Ascending aorta (tissue), 2 donors: ENCODE measurements at regions not wholly inside any gene's neighbourhood (a gene's known extent, or its start where the extent isn't known, plus 50 kb on each side); places are given as distances from the start of the nearest gene placed in this dataset.

Source experiments
- DNase-seq, 2 donors: peaks; one replicate each; pipeline ENCODE4 v3.0.0-alpha.2; 2019; ENCODE audit warnings: low spot score in 2 of 2
- H3K27ac ChIP-seq, 2 donors: fragments of 200-600 bp; sonication (generic); one replicate each; pipeline ENCODE4 v1.5.1; 2016 to 2017; ENCODE audit warnings: mild to moderate bottlenecking in 1 of 2
- H3K27me3 ChIP-seq: fragments of 200-600 bp; sonication (generic); one replicate; pipeline ENCODE4 v1.5.1; 2017
- H3K36me3 ChIP-seq, 2 donors: fragments of 200-600 bp; sonication (generic); one replicate each; pipeline ENCODE4 v1.5.1; 2016
- H3K4me1 ChIP-seq, 2 donors: fragments of 200-600 bp; sonication (generic); one replicate each; pipeline ENCODE4 v1.5.1; 2016 to 2017; ENCODE audit warnings: mild to moderate bottlenecking in 1 of 2
- H3K4me3 ChIP-seq, 2 donors: fragments of 200-600 bp; sonication (generic); one replicate each; pipeline ENCODE4 v1.5.1; 2016 to 2017; ENCODE audit warnings: mild to moderate bottlenecking in 1 of 2
- H3K9me3 ChIP-seq, 2 donors: fragments of 200-600 bp; sonication (generic); one replicate each; pipeline ENCODE4 v1.5.1; 2016
- intact Hi-C: fragments of 100-400 bp; cut with DNase I; formaldehyde crosslinking; loops from one replicate; pipeline ENCODE4 v1.15.1; 2023
- TF ChIP-seq, protein P1 (sequence below), 3 experiments: fragments of 200-600 bp in 2 of 3; fragments of 450-650 bp in 1 of 3; sonication (generic) in 2 of 3; IDR thresholded peaks; one replicate each; pipeline ENCODE4 v1.5.1; 2016 to 2019; ENCODE audit warnings: antibody characterized with exemption in 3 of 3, mild to moderate bottlenecking in 1 of 3, moderate library complexity in 1 of 3

DNA sequence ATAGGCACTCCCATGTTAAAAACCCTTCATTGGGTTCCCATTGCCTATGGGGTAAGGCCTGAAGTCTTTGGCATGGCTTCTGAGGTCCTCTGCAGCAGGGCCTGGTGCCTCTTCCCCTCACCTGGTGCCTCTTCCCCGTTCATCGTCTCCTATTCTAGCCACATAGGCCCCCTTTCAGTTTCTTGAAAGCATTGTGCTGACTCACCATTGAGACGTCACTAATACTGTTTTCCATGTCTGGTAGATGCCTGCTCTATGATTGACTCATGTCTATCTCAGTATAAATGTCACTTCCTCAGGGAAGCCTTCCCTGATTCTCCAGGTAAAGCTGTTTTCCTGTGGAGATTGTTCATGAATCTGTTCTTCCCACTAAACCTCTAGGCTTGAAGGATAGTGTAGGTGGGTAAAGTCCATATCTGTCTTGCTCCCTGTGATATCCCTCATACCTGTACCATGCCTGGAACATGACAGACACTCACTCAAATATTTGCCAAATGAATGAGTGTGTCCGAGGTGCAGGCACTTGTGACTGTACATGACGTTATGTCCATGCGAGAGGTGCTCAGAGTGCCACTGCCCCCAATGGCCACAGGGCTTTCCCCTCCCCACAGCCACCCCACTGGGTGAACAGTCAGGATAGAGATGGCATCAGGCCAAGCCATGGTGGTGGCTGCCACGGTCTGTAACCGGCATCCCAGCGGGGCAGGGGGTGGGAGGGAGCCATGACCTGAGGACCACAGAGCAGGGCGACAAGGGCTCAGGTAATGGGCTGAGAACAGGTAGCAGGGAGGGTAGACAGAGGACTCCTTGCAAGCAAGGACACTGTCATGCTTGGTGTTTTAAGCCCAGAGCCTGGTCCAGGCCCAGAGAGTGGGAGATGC lies 85.2 kb upstream of the FAM20A start:
- intact Hi-C loops: no loop called here
- H3K4me1 ChIP-seq: peaks cover 3 to 10% of the 10 kb centered on the region in 2 donors
- H3K27ac ChIP-seq: no peak overlapping the region
- H3K36me3 ChIP-seq: no peaks in the 10 kb centered on the region
- H3K4me3 ChIP-seq: no peak overlapping the region
- TF ChIP-seq, protein P1, sequence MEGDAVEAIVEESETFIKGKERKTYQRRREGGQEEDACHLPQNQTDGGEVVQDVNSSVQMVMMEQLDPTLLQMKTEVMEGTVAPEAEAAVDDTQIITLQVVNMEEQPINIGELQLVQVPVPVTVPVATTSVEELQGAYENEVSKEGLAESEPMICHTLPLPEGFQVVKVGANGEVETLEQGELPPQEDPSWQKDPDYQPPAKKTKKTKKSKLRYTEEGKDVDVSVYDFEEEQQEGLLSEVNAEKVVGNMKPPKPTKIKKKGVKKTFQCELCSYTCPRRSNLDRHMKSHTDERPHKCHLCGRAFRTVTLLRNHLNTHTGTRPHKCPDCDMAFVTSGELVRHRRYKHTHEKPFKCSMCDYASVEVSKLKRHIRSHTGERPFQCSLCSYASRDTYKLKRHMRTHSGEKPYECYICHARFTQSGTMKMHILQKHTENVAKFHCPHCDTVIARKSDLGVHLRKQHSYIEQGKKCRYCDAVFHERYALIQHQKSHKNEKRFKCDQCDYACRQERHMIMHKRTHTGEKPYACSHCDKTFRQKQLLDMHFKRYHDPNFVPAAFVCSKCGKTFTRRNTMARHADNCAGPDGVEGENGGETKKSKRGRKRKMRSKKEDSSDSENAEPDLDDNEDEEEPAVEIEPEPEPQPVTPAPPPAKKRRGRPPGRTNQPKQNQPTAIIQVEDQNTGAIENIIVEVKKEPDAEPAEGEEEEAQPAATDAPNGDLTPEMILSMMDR (IDR thresholded peaks at IDR 0.05): no peak
- no peaks in the 10 kb centered on the region for H3K27me3 ChIP-seq
- no peaks in the 10 kb centered on the region for H3K9me3 ChIP-seq
- DNase-seq: no peak

DNA sequence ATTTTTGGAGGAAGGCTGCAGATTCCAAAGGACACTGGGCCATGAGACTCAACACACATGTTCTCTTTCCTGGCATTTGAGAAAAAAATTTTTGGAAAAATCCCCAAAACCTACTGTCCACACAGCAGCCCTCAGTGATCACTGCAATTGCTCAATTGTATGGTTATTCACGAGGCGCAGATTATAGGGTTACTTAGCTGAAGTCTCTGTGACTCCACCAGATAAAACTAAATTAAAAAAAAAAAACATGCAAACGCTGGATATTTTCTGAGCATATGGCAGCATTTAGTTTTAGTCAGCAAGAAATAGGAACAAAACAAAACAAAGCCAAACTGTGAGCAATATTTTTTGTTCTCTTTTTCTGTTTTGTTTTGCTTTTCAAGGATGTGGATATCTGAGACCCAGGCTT lies 83.8 kb upstream of the FAM20A start:
- H3K27ac ChIP-seq: peak overlapping the region; percentile 65 to 76
- no peak for DNase-seq
- H3K4me3 ChIP-seq: no peak overlapping the region
- TF ChIP-seq, protein P1 (IDR thresholded peaks at IDR 0.05): no peak
- H3K9me3 ChIP-seq: no peaks in the 10 kb centered on the region
- H3K4me1 ChIP-seq: peaks cover 3 to 10% of the 10 kb centered on the region in 2 donors
- no peaks in the 10 kb centered on the region for H3K36me3 ChIP-seq
- no peaks in the 10 kb centered on the region for H3K27me3 ChIP-seq
- intact Hi-C loops: no loop called here

DNA sequence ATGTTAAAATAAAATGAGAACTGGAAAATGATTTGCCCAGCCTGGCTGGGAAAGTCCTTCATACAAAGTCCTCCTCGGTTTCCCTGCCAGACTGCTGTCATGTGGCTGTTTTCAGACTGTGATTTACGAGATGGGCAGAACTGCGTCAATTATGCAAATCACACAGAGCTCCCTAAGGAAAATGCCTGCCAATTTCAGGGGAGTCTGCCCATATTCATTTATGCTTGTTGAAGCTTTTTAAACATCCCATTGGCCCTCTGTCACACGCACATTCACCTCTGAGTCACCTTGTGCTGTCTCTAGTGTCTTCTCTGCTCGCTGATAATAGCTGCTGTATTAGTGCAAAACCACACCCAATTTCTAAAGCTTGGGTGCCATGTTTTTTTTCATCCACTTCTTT lies 81.7 kb upstream of the FAM20A start:
- peak overlapping the region in 1 of 2 donors; percentile 76 for H3K27ac ChIP-seq
- no peak for DNase-seq
- TF ChIP-seq, protein P1 (IDR thresholded peaks at IDR 0.05): no peak
- H3K4me1 ChIP-seq: peaks cover 3 to 10% of the 10 kb centered on the region in 2 donors
- no peak overlapping the region for H3K4me3 ChIP-seq
- H3K27me3 ChIP-seq: no peaks in the 10 kb centered on the region
- H3K9me3 ChIP-seq: no peaks in the 10 kb centered on the region
- no peaks in the 10 kb centered on the region for H3K36me3 ChIP-seq
- intact Hi-C loops: no loop called here

DNA sequence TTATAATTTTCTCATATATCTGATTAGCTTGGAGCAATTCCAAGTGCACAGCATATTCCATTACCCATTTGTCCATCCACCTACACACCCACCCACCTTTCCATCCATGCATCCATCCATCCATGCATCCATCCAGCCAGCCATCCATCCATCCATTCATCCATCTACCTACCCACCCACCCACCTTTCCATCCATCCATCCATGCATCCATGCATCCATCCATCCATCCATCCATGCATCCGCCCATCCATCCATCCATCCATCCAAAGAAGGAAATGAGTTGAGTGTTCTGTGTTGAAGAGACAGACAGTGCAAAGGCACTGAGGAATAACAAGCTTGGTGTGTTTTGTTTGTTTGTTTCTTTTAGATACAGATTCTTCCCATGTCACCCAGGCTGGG lies 78.7 kb upstream of the FAM20A start:
- Histone ChIP-seq H3K27me3 (no peaks in the 10 kb centered on the region), H3K4me3 (no peak overlapping the region), H3K9me3 (no peaks in the 10 kb centered on the region), H3K27ac (no peak overlapping the region), H3K4me1 (peaks cover 3 to 6% of the 10 kb centered on the region in 2 donors), H3K36me3 (no peaks in the 10 kb centered on the region)
- DNase-seq: no peak
- TF ChIP-seq, protein P1 (IDR thresholded peaks at IDR 0.05): no peak
- intact Hi-C loops: no loop called here

DNA sequence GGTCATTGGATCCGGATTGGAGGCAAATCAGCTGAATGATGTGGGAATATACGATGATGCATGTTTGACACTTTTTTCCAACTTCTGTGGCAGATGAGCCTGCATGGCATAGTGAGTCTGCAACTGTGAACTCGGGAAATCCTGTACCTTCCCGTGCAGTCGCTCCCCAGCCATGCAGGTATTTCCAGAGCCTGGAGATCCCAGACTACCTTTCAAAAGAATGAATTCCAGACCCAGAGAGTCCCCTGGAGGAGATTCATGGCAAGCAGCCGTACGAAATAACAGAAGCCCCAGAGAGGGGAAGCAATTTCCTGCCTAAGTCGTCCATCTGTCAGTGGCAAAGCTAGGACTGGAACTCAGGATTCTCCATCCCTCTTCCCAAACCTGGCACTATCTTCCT lies 75.7 kb upstream of the FAM20A start:
- no peak overlapping the region for H3K27ac ChIP-seq
- TF ChIP-seq, protein P1 (IDR thresholded peaks at IDR 0.05): no peak
- H3K9me3 ChIP-seq: no peaks in the 10 kb centered on the region
- H3K4me1 ChIP-seq: no peaks in the 10 kb centered on the region
- no peaks in the 10 kb centered on the region for H3K27me3 ChIP-seq
- intact Hi-C loops: no loop called here
- no peak overlapping the region for H3K4me3 ChIP-seq
- no peaks in the 10 kb centered on the region for H3K36me3 ChIP-seq
- DNase-seq: no peak
